HepG2 (cell line): ENCODE measurements at regions not wholly inside any gene's neighbourhood (a gene's known extent, or its start where the extent isn't known, plus 50 kb on each side); places are given as distances from the start of the nearest gene placed in this dataset.

Experiments used
- DMAP1 ChIP-seq: IDR thresholded peaks from 2 replicates; pipeline ENCODE4 v1.6.1; 2016
- ELF1 ChIP-seq: sonication (generic); formaldehyde crosslinking; IDR thresholded peaks from 2 replicates; pipeline ENCODE4 v1.4.0; 2020; ENCODE audit warnings: missing genetic modification reagents
- HNF4G ChIP-seq, 2 experiments: sonication (generic) in 1 of 2; formaldehyde crosslinking in 1 of 2; IDR thresholded peaks; 2 replicates each; pipeline versions ENCODE4 v1.4.0 to v1.6.1; 2011 to 2020; ENCODE audit warnings: borderline replicate concordance in 2 of 2, low read depth in 2 of 2, mild to moderate bottlenecking in 2 of 2, low read length in 1 of 2, missing genetic modification reagents in 1 of 2, moderate library complexity in 1 of 2
- MAFF ChIP-seq: IDR thresholded peaks from 2 replicates; pipeline ENCODE4 v1.6.1; 2011; ENCODE audit warnings: low read depth, low read length, improper control_type of control experiment
- MEF2D ChIP-seq: sonication (generic); formaldehyde crosslinking; IDR thresholded peaks from 2 replicates; pipeline ENCODE4 v1.5.1; 2020; ENCODE audit warnings: mild to moderate bottlenecking, missing genetic modification reagents
- NCOA5 ChIP-seq: sonication (generic); formaldehyde crosslinking; IDR thresholded peaks from 2 replicates; pipeline ENCODE4 v1.4.0; 2020; ENCODE audit warnings: missing genetic modification reagents
- NFKBIZ ChIP-seq: IDR thresholded peaks from 2 replicates; pipeline ENCODE4 v1.6.1; 2018; ENCODE audit warnings: missing genetic modification reagents, missing compliant biosample characterization
- PPARG ChIP-seq: conservative IDR thresholded peaks from 2 replicates; pipeline ENCODE4 v1.6.1; 2016; ENCODE audit warnings: missing biosample characterization, missing genetic modification reagents
- RFX1 ChIP-seq: fragments of 450-650 bp; IDR thresholded peaks from 2 replicates; pipeline ENCODE4 v1.6.1; 2017
- XBP1 ChIP-seq: sonication (generic); formaldehyde crosslinking; IDR thresholded peaks from 2 replicates; pipeline ENCODE4 v1.5.0; 2020; ENCODE audit warnings: missing genetic modification reagents
- ZFP36L2 ChIP-seq: sonication (generic); formaldehyde crosslinking; IDR thresholded peaks from 2 replicates; pipeline ENCODE4 v1.4.0; 2020; ENCODE audit warnings: missing genetic modification reagents
- ZNF230 ChIP-seq: sonication (generic); formaldehyde crosslinking; IDR thresholded peaks from 2 replicates; pipeline ENCODE4 v1.4.0; 2020; ENCODE audit warnings: mild to moderate bottlenecking, missing genetic modification reagents
- ZNF451 ChIP-seq: sonication (generic); formaldehyde crosslinking; IDR thresholded peaks from 2 replicates; pipeline ENCODE4 v1.5.0; 2020; ENCODE audit warnings: mild to moderate bottlenecking, missing genetic modification reagents
- ZNF644 ChIP-seq: IDR thresholded peaks from 2 replicates; pipeline ENCODE4 v1.6.1; 2016; ENCODE audit warnings: low read depth
- ZNF672 ChIP-seq: sonication (generic); formaldehyde crosslinking; IDR thresholded peaks from 2 replicates; pipeline ENCODE4 v1.8.1; 2022; ENCODE audit warnings: missing genetic modification reagents
- ZNF792 ChIP-seq: IDR thresholded peaks from 2 replicates; pipeline ENCODE4 v1.6.1; 2016
- ZNF841 ChIP-seq: sonication (generic); formaldehyde crosslinking; IDR thresholded peaks from 2 replicates; pipeline ENCODE4 v1.8.1; 2023; ENCODE audit warnings: missing genetic modification reagents, borderline replicate concordance
- TF ChIP-seq, protein P1 (sequence below): sonication (generic); formaldehyde crosslinking; IDR thresholded peaks from 2 replicates; pipeline ENCODE4 v1.5.0; 2020; ENCODE audit warnings: missing genetic modification reagents, mild to moderate bottlenecking, borderline replicate concordance
- TF ChIP-seq, protein P2 (sequence below): IDR thresholded peaks from 2 replicates; pipeline ENCODE4 v1.6.1; 2012; ENCODE audit warnings: low read length, improper control_type of control experiment
- TF ChIP-seq, protein P3 (sequence below): sonication (generic); formaldehyde crosslinking; IDR thresholded peaks from 2 replicates; pipeline ENCODE4 v1.4.0; 2020; ENCODE audit warnings: missing genetic modification reagents
- TF ChIP-seq, protein P4 (sequence below): fragments of 450-650 bp; IDR thresholded peaks from 2 replicates; pipeline ENCODE4 v1.6.1; 2017
- TF ChIP-seq, protein P5 (sequence below): sonication (generic); formaldehyde crosslinking; IDR thresholded peaks from 2 replicates; pipeline ENCODE4 v1.8.1; 2023; ENCODE audit warnings: mild to moderate bottlenecking, missing genetic modification reagents

DNA sequence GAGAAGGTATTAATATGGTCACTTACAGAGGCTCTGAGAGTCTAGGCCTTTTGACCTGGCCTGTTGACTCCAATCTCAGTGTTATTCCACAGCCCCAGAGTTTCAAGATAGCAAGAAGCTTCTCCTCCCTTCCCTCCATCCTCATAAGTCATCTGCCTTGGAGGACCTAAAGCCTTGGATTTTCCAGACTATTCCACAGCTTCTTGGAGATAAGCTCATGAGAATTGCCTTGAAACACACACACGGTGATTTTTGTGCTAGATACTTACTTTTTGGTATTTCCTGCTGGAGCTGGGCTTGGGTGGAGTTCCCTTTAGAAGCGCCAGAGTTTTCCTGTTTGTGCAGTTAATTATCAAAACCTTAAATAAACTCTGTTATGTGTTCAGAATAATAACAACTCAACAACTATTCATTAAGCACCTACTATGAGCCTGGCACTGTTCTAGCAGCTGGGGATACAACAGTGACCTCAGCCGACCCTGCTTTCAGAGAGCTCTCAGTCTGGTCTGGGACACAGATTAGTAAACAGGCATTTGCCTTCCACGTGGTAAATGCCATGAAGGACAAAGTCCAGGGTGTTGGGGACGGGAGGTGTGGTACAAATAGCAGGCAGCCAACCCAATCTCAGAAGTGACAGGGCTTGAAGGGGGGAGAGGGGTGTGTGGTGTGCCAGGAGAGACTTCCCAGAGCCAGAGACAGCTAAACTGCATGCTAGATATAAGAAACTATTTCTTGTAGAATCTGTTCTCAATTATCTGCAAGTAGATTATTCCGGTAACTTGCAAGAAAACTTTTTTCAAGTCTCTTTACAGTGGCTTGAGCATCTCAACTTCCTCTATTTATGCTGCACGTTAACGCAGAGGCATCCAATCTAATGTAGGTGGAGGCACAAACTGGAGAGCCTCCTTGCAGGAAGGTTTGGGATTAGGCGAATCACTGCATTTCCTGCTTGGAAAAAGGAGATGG, 55.9 kb upstream of the KLF9 start (continued):
- TF ChIP-seq MEF2D (CRISPR knock-in tag) = peak; percentile 80
- no peak for TF ChIP-seq RFX1
- TF ChIP-seq, protein P1, sequence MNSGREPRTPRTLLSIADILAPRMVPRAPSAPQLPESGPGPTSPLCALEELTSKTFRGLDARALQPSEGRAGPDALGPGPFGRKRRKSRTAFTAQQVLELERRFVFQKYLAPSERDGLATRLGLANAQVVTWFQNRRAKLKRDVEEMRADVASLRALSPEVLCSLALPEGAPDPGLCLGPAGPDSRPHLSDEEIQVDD = no peak
- TF ChIP-seq ZNF841 (CRISPR knock-in tag) = no peak
- TF ChIP-seq HNF4G (IDR thresholded peaks at IDR 0.05; ENCODE audit: borderline replicate concordance, low read depth, low read length) = peak; percentile 88
- peak; percentile 92 for TF ChIP-seq HNF4G (CRISPR knock-in tag; IDR thresholded peaks at IDR 0.05; ENCODE audit: borderline replicate concordance, low read depth)
- peak; percentile 75; the same call in 1 of the 2 replicates for TF ChIP-seq DMAP1 (CRISPR knock-in tag)
- TF ChIP-seq, protein P2, sequence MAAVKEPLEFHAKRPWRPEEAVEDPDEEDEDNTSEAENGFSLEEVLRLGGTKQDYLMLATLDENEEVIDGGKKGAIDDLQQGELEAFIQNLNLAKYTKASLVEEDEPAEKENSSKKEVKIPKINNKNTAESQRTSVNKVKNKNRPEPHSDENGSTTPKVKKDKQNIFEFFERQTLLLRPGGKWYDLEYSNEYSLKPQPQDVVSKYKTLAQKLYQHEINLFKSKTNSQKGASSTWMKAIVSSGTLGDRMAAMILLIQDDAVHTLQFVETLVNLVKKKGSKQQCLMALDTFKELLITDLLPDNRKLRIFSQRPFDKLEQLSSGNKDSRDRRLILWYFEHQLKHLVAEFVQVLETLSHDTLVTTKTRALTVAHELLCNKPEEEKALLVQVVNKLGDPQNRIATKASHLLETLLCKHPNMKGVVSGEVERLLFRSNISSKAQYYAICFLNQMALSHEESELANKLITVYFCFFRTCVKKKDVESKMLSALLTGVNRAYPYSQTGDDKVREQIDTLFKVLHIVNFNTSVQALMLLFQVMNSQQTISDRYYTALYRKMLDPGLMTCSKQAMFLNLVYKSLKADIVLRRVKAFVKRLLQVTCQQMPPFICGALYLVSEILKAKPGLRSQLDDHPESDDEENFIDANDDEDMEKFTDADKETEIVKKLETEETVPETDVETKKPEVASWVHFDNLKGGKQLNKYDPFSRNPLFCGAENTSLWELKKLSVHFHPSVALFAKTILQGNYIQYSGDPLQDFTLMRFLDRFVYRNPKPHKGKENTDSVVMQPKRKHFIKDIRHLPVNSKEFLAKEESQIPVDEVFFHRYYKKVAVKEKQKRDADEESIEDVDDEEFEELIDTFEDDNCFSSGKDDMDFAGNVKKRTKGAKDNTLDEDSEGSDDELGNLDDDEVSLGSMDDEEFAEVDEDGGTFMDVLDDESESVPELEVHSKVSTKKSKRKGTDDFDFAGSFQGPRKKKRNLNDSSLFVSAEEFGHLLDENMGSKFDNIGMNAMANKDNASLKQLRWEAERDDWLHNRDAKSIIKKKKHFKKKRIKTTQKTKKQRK = no peak
- TF ChIP-seq, protein P3, sequence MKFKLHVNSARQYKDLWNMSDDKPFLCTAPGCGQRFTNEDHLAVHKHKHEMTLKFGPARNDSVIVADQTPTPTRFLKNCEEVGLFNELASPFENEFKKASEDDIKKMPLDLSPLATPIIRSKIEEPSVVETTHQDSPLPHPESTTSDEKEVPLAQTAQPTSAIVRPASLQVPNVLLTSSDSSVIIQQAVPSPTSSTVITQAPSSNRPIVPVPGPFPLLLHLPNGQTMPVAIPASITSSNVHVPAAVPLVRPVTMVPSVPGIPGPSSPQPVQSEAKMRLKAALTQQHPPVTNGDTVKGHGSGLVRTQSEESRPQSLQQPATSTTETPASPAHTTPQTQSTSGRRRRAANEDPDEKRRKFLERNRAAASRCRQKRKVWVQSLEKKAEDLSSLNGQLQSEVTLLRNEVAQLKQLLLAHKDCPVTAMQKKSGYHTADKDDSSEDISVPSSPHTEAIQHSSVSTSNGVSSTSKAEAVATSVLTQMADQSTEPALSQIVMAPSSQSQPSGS = peak; percentile 44; the same call in 1 of the 2 replicates
- TF ChIP-seq ZNF451 (CRISPR knock-in tag) = no peak
- TF ChIP-seq ZNF230 (CRISPR knock-in tag) = no peak
- TF ChIP-seq, protein P4, sequence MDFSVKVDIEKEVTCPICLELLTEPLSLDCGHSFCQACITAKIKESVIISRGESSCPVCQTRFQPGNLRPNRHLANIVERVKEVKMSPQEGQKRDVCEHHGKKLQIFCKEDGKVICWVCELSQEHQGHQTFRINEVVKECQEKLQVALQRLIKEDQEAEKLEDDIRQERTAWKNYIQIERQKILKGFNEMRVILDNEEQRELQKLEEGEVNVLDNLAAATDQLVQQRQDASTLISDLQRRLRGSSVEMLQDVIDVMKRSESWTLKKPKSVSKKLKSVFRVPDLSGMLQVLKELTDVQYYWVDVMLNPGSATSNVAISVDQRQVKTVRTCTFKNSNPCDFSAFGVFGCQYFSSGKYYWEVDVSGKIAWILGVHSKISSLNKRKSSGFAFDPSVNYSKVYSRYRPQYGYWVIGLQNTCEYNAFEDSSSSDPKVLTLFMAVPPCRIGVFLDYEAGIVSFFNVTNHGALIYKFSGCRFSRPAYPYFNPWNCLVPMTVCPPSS = no peak
- TF ChIP-seq ZNF672 (CRISPR knock-in tag) = no peak
- TF ChIP-seq ZNF644 (CRISPR knock-in tag) = peak; percentile 89
- no peak for TF ChIP-seq MAFF
- no peak for TF ChIP-seq ZFP36L2 (CRISPR knock-in tag)
- TF ChIP-seq ELF1 = no peak
- TF ChIP-seq NFKBIZ (CRISPR knock-in tag) = peak; percentile 81; the same call in 1 of the 2 replicates
- TF ChIP-seq XBP1 (CRISPR knock-in tag) = 0 out of 2 replicates have a peak, but pooled peaks have one; percentile 30
- TF ChIP-seq, protein P5, sequence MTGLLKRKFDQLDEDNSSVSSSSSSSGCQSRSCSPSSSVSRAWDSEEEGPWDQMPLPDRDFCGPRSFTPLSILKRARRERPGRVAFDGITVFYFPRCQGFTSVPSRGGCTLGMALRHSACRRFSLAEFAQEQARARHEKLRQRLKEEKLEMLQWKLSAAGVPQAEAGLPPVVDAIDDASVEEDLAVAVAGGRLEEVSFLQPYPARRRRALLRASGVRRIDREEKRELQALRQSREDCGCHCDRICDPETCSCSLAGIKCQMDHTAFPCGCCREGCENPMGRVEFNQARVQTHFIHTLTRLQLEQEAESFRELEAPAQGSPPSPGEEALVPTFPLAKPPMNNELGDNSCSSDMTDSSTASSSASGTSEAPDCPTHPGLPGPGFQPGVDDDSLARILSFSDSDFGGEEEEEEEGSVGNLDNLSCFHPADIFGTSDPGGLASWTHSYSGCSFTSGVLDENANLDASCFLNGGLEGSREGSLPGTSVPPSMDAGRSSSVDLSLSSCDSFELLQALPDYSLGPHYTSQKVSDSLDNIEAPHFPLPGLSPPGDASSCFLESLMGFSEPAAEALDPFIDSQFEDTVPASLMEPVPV = no peak
- TF ChIP-seq ZNF792 (CRISPR knock-in tag) = peak; percentile 58; the same call in 1 of the 2 replicates
- peak; percentile 54 for TF ChIP-seq PPARG (CRISPR knock-in tag)
- TF ChIP-seq NCOA5 = no peak
